H9 (cell line): ENCODE measurements at regions not wholly inside any gene's neighbourhood (a gene's known extent, or its start where the extent isn't known, plus 50 kb on each side); places are given as distances from the start of the nearest gene placed in this dataset.

Source experiments
- DNase-seq: peaks from one replicate; pipeline ENCODE4 v3.0.0-alpha.2; 2017
- H2AFZ ChIP-seq: one replicate; pipeline ENCODE4 v1.6.1; 2013; ENCODE audit warnings: mild to moderate bottlenecking, low read length, control low read depth, moderate library complexity
- H2AK5ac ChIP-seq: 2 replicates; pipeline ENCODE4 v1.6.1; 2013; ENCODE audit warnings: low read length, control low read depth, mixed read lengths; ENCODE audit not compliant: insufficient read length
- H2BK120ac ChIP-seq: one replicate; pipeline ENCODE4 v1.6.1; 2013; ENCODE audit warnings: low read depth, mild to moderate bottlenecking, low read length, control low read depth, inconsistent platforms; ENCODE audit not compliant: poor library complexity, severe bottlenecking
- H2BK12ac ChIP-seq: 2 replicates; pipeline ENCODE4 v1.6.1; 2013; ENCODE audit warnings: low read length, control low read depth, mixed read lengths, low read depth; ENCODE audit not compliant: insufficient read length
- H2BK15ac ChIP-seq: 2 replicates; pipeline ENCODE4 v1.6.1; 2013; ENCODE audit warnings: low read depth, low read length, control low read depth
- H2BK20ac ChIP-seq: one replicate; pipeline ENCODE4 v1.6.1; 2013; ENCODE audit warnings: low read depth, mild to moderate bottlenecking, low read length, control low read depth, inconsistent platforms; ENCODE audit not compliant: poor library complexity, severe bottlenecking
- H2BK5ac ChIP-seq: 2 replicates; pipeline ENCODE4 v1.6.1; 2013; ENCODE audit warnings: low read length, control low read depth, mixed read lengths; ENCODE audit not compliant: insufficient read length
- H3K14ac ChIP-seq: 2 replicates; pipeline ENCODE4 v1.6.1; 2013; ENCODE audit warnings: low read length, control low read depth; ENCODE audit not compliant: insufficient read depth
- H3K18ac ChIP-seq: 2 replicates; pipeline ENCODE4 v1.6.1; 2013; ENCODE audit warnings: low read depth, mild to moderate bottlenecking, mixed read lengths, low read length, control low read depth; ENCODE audit not compliant: insufficient read length
- H3K23ac ChIP-seq: 2 replicates; pipeline ENCODE4 v1.6.1; 2013; ENCODE audit warnings: low read length, control low read depth, mixed read lengths, low read depth; ENCODE audit not compliant: insufficient read length
- H3K23me2 ChIP-seq: 2 replicates; pipeline ENCODE4 v1.6.1; 2013; ENCODE audit warnings: low read depth, mild to moderate bottlenecking, mixed read lengths, low read length, control low read depth; ENCODE audit not compliant: insufficient read length, poor library complexity, severe bottlenecking
- H3K27ac ChIP-seq: 2 replicates; pipeline ENCODE4 v1.5.1; 2013; ENCODE audit warnings: low read length, control low read depth, mixed read lengths, low read depth; ENCODE audit not compliant: insufficient read length
- H3K27me3 ChIP-seq: 2 replicates; pipeline ENCODE4 v1.6.1; 2013; ENCODE audit warnings: low read length, control low read depth, inconsistent platforms; ENCODE audit not compliant: insufficient read depth
- H3K4ac ChIP-seq: 2 replicates; pipeline ENCODE4 v1.6.1; 2013; ENCODE audit warnings: low read depth, mild to moderate bottlenecking, control low read depth, inconsistent platforms, low read length, moderate library complexity
- H3K4me1 ChIP-seq: 2 replicates; pipeline ENCODE4 v1.6.1; 2013; ENCODE audit warnings: low read length, control low read depth, inconsistent platforms; ENCODE audit not compliant: insufficient read depth
- H3K4me2 ChIP-seq: 2 replicates; pipeline ENCODE4 v1.6.1; 2013; ENCODE audit warnings: low read length, control low read depth, mixed read lengths; ENCODE audit not compliant: insufficient read length, insufficient read depth
- H3K56ac ChIP-seq: 2 replicates; pipeline ENCODE4 v1.6.1; 2013; ENCODE audit warnings: low read depth, mild to moderate bottlenecking, mixed read lengths, low read length, control low read depth; ENCODE audit not compliant: insufficient read length
- H3K79me1 ChIP-seq: 2 replicates; pipeline ENCODE4 v1.6.1; 2013; ENCODE audit warnings: low read depth, mild to moderate bottlenecking, moderate library complexity, low read length, control low read depth, inconsistent platforms; ENCODE audit not compliant: insufficient read depth, poor library complexity, severe bottlenecking
- H3K79me2 ChIP-seq: 2 replicates; pipeline ENCODE4 v1.6.1; 2013; ENCODE audit warnings: low read length, control low read depth, inconsistent platforms; ENCODE audit not compliant: insufficient read depth
- H3K9ac ChIP-seq: 2 replicates; pipeline ENCODE4 v1.6.1; 2013; ENCODE audit warnings: low read length, control low read depth, mixed read lengths; ENCODE audit not compliant: insufficient read length; ENCODE audit errors: extremely low read depth
- H3K9me3 ChIP-seq: one replicate; pipeline ENCODE4 v1.6.1; 2013; ENCODE audit warnings: low read depth, low read length, inconsistent platforms; ENCODE audit not compliant: control insufficient read depth
- H3T11ph ChIP-seq: one replicate; pipeline ENCODE4 v1.6.1; 2013; ENCODE audit warnings: mild to moderate bottlenecking, low read length, control low read depth, inconsistent platforms
- H4K20me1 ChIP-seq: one replicate; pipeline ENCODE4 v1.6.1; 2013; ENCODE audit not compliant: control insufficient read depth, insufficient read length, insufficient read depth
- H4K5ac ChIP-seq: 2 replicates; pipeline ENCODE4 v1.6.1; 2013; ENCODE audit warnings: low read depth, mild to moderate bottlenecking, mixed read lengths, low read length, control low read depth; ENCODE audit not compliant: insufficient read length
- H4K8ac ChIP-seq: replicated peaks from 2 replicates; pipeline ENCODE4 v1.6.1; 2013; ENCODE audit warnings: low read length, control low read depth, mixed read lengths, low read depth; ENCODE audit not compliant: insufficient read length
- H4K91ac ChIP-seq: 2 replicates; pipeline ENCODE4 v1.6.1; 2013; ENCODE audit warnings: low read depth, mild to moderate bottlenecking, moderate library complexity, mixed read lengths, low read length, control low read depth; ENCODE audit not compliant: insufficient read length
- H3K27ac Mint-ChIP-seq, 3 experiments: 2 replicates in 2 of 3; 3 replicates in 1 of 3; pipeline ENCODE4 v1.8.0; 2020 to 2021; ENCODE audit warnings: mixed read lengths in 3 of 3, mild to moderate bottlenecking in 1 of 3, moderate library complexity in 1 of 3
- H3K27me3 Mint-ChIP-seq: 2 replicates; pipeline ENCODE4 v1.8.0; 2021; ENCODE audit warnings: low read depth, mild to moderate bottlenecking, moderate library complexity, mixed read lengths
- H3K36me3 Mint-ChIP-seq, 3 experiments: 2 replicates in 2 of 3; 3 replicates in 1 of 3; pipeline ENCODE4 v1.8.0; 2020 to 2021; ENCODE audit warnings: low read depth in 3 of 3, mixed read lengths in 3 of 3; ENCODE audit not compliant: insufficient read depth in 1 of 3
- H3K4me1 Mint-ChIP-seq, 2 experiments: 2 replicates each; pipeline ENCODE4 v1.8.0; 2020; ENCODE audit warnings: mixed read lengths in 2 of 2
- H3K4me3 Mint-ChIP-seq, 2 experiments: 2 replicates in 1 of 2; 3 replicates in 1 of 2; pipeline ENCODE4 v1.8.0; 2020 to 2021; ENCODE audit warnings: mild to moderate bottlenecking in 2 of 2, mixed read lengths in 2 of 2, moderate library complexity in 1 of 2
- H3K9me3 Mint-ChIP-seq, 2 experiments: 2 replicates in 1 of 2; 3 replicates in 1 of 2; pipeline ENCODE4 v1.8.0; 2020; ENCODE audit warnings: mild to moderate bottlenecking in 2 of 2, mixed read lengths in 2 of 2, moderate library complexity in 1 of 2
- WGBS: extraction: QIAGEN DNeasy Blood & Tissue Kit; methylation state at CpG from one replicate; pipeline ENCODE4 v1.1.7; 2013; ENCODE audit warnings: missing lambda C conversion rate, low lambda C conversion rate, mixed read lengths; ENCODE audit not compliant: insufficient read length; ENCODE audit errors: extremely low coverage; 5-methylcytosine and 5-hydroxymethylcytosine counted together
- TF ChIP-seq, protein P1 (sequence below): fragments of 200-600 bp; sonication (generic); conservative IDR thresholded peaks from 3 replicates; pipeline ENCODE4 v1.8.0; 2021; ENCODE audit warnings: antibody characterized with exemption, mild to moderate bottlenecking

DNA sequence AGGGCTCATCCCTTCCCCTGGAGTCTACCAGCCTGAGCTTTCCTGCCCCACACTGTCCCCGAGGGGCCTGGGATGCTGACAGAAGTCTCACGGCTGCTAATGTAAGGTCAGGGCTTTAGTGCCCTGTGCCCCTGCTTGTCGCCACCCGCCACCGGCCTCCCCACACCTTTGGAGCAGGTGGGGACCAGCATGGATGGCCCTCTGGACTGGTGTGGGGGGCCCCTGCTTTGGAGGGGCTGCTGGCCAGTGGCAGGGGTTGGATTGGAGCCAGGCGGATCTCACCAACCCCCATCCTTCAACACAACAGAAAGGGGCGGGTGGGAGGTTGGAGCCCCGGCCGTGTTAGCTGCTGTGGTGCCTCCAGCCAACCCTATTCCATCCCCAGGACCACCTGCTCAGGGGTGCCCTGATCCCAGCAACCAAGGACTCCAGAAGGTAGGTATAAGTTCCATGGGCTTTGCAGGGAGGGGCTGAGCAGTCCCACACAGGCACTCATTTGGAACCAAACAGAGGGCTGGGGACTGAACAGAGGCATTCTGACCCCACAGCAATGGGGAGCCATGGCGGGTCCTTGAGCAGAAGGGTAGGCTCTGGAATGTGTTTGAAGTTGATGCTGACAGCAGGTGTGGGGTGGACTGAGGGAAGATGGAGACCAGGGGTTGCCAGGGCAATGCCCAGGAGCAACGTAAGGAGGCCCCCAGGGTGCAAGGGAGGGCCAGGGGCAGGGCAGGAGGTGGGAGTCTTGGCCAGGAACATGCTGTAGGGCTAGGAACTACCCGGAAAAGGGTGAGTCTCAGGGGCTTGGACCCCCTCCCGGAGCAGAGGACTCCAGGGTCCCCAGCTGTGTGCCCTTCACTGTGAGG, 145.1 kb upstream of the C14orf180 start:
- no peak overlapping the region for H3K4me2 ChIP-seq
- peaks cover 6 to 11% of the 10 kb centered on the region in 2 experiments; a peak in 3 of 4 replicates for H3K4me1 Mint-ChIP-seq
- H2BK20ac ChIP-seq: no peak overlapping the region
- H3K27me3 Mint-ChIP-seq: peaks cover 2% of the 10 kb centered on the region; the same call in 1 of the 2 replicates
- H4K5ac ChIP-seq: no peak overlapping the region
- H2AFZ ChIP-seq: no peak overlapping the region
- H3K4me3 Mint-ChIP-seq: no peak overlapping the region
- H4K8ac ChIP-seq: no peak overlapping the region
- H2BK15ac ChIP-seq: no peak overlapping the region
- no peak overlapping the region for H3K9ac ChIP-seq
- H2AK5ac ChIP-seq: no peak overlapping the region
- H3K27ac Mint-ChIP-seq: no peak overlapping the region; a peak in 1 of 7 replicates
- no peak overlapping the region for H2BK120ac ChIP-seq
- no peaks in the 10 kb centered on the region for H3K36me3 Mint-ChIP-seq
- no peak overlapping the region for H2BK5ac ChIP-seq
- H3K27ac ChIP-seq: no peak overlapping the region
- H3T11ph ChIP-seq: no peak overlapping the region
- no peak overlapping the region for H2BK12ac ChIP-seq
- DNase-seq: peak; percentile 12
- H3K56ac ChIP-seq: no peak overlapping the region
- H3K79me1 ChIP-seq: no peaks in the 10 kb centered on the region
- no peaks in the 10 kb centered on the region for H3K79me2 ChIP-seq
- no peaks in the 10 kb centered on the region for H4K20me1 ChIP-seq
- H3K23ac ChIP-seq: no peak overlapping the region
- TF ChIP-seq, protein P1, sequence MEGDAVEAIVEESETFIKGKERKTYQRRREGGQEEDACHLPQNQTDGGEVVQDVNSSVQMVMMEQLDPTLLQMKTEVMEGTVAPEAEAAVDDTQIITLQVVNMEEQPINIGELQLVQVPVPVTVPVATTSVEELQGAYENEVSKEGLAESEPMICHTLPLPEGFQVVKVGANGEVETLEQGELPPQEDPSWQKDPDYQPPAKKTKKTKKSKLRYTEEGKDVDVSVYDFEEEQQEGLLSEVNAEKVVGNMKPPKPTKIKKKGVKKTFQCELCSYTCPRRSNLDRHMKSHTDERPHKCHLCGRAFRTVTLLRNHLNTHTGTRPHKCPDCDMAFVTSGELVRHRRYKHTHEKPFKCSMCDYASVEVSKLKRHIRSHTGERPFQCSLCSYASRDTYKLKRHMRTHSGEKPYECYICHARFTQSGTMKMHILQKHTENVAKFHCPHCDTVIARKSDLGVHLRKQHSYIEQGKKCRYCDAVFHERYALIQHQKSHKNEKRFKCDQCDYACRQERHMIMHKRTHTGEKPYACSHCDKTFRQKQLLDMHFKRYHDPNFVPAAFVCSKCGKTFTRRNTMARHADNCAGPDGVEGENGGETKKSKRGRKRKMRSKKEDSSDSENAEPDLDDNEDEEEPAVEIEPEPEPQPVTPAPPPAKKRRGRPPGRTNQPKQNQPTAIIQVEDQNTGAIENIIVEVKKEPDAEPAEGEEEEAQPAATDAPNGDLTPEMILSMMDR: no peak
- no peak overlapping the region for H3K18ac ChIP-seq
- no peaks in the 10 kb centered on the region for H3K9me3 ChIP-seq
- no peak overlapping the region for H3K4ac ChIP-seq
- H3K9me3 Mint-ChIP-seq: no peaks in the 10 kb centered on the region
- no peaks in the 10 kb centered on the region for H3K4me1 ChIP-seq
- WGBS: no CpG with 5 or more reads among the region's 13 CpGs
- no peaks in the 10 kb centered on the region for H3K23me2 ChIP-seq
- H3K14ac ChIP-seq: no peak overlapping the region
- no peak overlapping the region for H4K91ac ChIP-seq
- no peaks in the 10 kb centered on the region for H3K27me3 ChIP-seq
